HEK293T (cell line): ENCODE measurements at regions not wholly inside any gene's neighbourhood (a gene's known extent, or its start where the extent isn't known, plus 50 kb on each side); places are given as distances from the start of the nearest gene placed in this dataset.

Experiments
- ARNT ChIP-seq: fragments of 450-650 bp; IDR thresholded peaks from 2 replicates; pipeline ENCODE4 v1.6.1; 2017; ENCODE audit warnings: mild to moderate bottlenecking
- BHLHE40 ChIP-seq: fragments of 450-650 bp; IDR thresholded peaks from 2 replicates; pipeline ENCODE4 v1.6.1; 2016; ENCODE audit warnings: mild to moderate bottlenecking, moderate library complexity, borderline replicate concordance
- CTBP1 ChIP-seq: fragments of 450-650 bp; IDR thresholded peaks from 2 replicates; pipeline ENCODE4 v1.6.1; 2016; ENCODE audit warnings: borderline replicate concordance
- ELF4 ChIP-seq: fragments of 450-650 bp; IDR thresholded peaks from 2 replicates; pipeline ENCODE4 v1.6.1; 2017; ENCODE audit warnings: antibody characterized with exemption
- FOXA1 ChIP-seq: fragments of 450-650 bp; IDR thresholded peaks from 2 replicates; pipeline ENCODE4 v1.6.1; 2016; ENCODE audit warnings: mild to moderate bottlenecking
- FOXK2 ChIP-seq: fragments of 450-650 bp; IDR thresholded peaks from 2 replicates; pipeline ENCODE4 v1.6.1; 2016; ENCODE audit warnings: mild to moderate bottlenecking
- FOXM1 ChIP-seq: fragments of 450-650 bp; IDR thresholded peaks from 2 replicates; pipeline ENCODE4 v1.6.1; 2017; ENCODE audit warnings: mild to moderate bottlenecking, borderline replicate concordance
- LEF1 ChIP-seq: fragments of 450-650 bp; IDR thresholded peaks from 2 replicates; pipeline ENCODE4 v1.6.1; 2017; ENCODE audit warnings: mild to moderate bottlenecking, borderline replicate concordance
- NFRKB ChIP-seq: fragments of 450-650 bp; IDR thresholded peaks from 2 replicates; pipeline ENCODE4 v1.6.1; 2016; ENCODE audit warnings: mild to moderate bottlenecking, moderate library complexity
- SP1 ChIP-seq: fragments of 450-650 bp; IDR thresholded peaks from 2 replicates; pipeline ENCODE4 v1.6.1; 2017
- SUZ12 ChIP-seq: fragments of 450-650 bp; IDR thresholded peaks from 2 replicates; pipeline ENCODE4 v1.6.1; 2016; ENCODE audit warnings: mild to moderate bottlenecking
- TARDBP ChIP-seq: fragments of 450-650 bp; IDR thresholded peaks from 2 replicates; pipeline ENCODE4 v1.6.1; 2016
- ZNF384 ChIP-seq: fragments of 450-650 bp; IDR thresholded peaks from 2 replicates; pipeline ENCODE4 v1.6.1; 2016

DNA sequence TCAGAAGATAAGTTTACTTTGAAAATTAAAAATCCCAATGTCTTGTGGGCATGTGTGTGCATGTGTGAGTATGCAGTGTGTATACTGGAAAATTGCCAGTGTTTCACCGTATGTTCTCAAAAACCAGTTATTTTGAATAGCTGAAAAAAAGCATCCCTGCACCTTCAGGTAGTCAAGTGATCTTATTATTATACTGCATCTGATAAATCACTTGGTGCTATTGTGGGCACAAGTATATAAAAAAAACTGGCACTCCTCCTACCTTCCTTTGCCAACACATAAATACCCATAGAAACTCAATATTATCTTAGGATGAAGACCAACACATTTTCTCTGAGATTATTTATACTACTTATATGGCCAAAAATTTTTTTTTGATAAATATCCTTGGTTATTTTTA, 91.5 kb upstream of the MAP9 start:
- TF ChIP-seq ELF4 = no peak
- TF ChIP-seq FOXK2 = no peak
- TF ChIP-seq BHLHE40 = no peak
- no peak for TF ChIP-seq TARDBP
- no peak for TF ChIP-seq LEF1
- TF ChIP-seq ARNT = no peak
- TF ChIP-seq SP1 = no peak
- TF ChIP-seq NFRKB = no peak
- TF ChIP-seq ZNF384 = no peak
- TF ChIP-seq FOXM1 = no peak
- no peak for TF ChIP-seq SUZ12
- no peak for TF ChIP-seq CTBP1
- TF ChIP-seq FOXA1 = no peak
